Glutamatergic neuron (in vitro differentiated cells): ENCODE measurements at regions not wholly inside any gene's neighbourhood (a gene's known extent, or its start where the extent isn't known, plus 50 kb on each side); places are given as distances from the start of the nearest gene placed in this dataset.

Experiments
- DNase-seq: peaks from one replicate; pipeline ENCODE4 v3.0.0; 2022
- H3K27ac Mint-ChIP-seq: one replicate; pipeline ENCODE4 v1.8.0; 2020; ENCODE audit warnings: mild to moderate bottlenecking, mixed read lengths, inconsistent platforms; ENCODE audit not compliant: unreplicated experiment
- H3K27me3 Mint-ChIP-seq: one replicate; pipeline ENCODE4 v1.8.0; 2020; ENCODE audit warnings: mild to moderate bottlenecking, moderate library complexity, mixed read lengths, inconsistent platforms; ENCODE audit not compliant: unreplicated experiment
- H3K36me3 Mint-ChIP-seq: one replicate; pipeline ENCODE4 v1.8.0; 2020; ENCODE audit warnings: mild to moderate bottlenecking, mixed read lengths, inconsistent platforms; ENCODE audit not compliant: unreplicated experiment
- H3K4me1 Mint-ChIP-seq: one replicate; pipeline ENCODE4 v1.8.0; 2020; ENCODE audit warnings: mild to moderate bottlenecking, low read depth, mixed read lengths, inconsistent platforms; ENCODE audit not compliant: unreplicated experiment
- H3K4me3 Mint-ChIP-seq: one replicate; pipeline ENCODE4 v1.8.0; 2020; ENCODE audit warnings: mild to moderate bottlenecking, mixed read lengths, inconsistent platforms; ENCODE audit not compliant: unreplicated experiment
- H3K9me3 Mint-ChIP-seq: one replicate; pipeline ENCODE4 v1.8.0; 2020; ENCODE audit warnings: mild to moderate bottlenecking, moderate library complexity, mixed read lengths, inconsistent platforms; ENCODE audit not compliant: unreplicated experiment
- CTCF ChIP-seq: fragments of 200-600 bp; sonication (generic); IDR thresholded peaks from one replicate; pipeline ENCODE4 v1.5.0; 2021; ENCODE audit not compliant: partially characterized antibody, unreplicated experiment

- DNase-seq = no peak
- peaks cover 2% of the 10 kb centered on the region for H3K27me3 Mint-ChIP-seq
- H3K4me3 Mint-ChIP-seq = no peak overlapping the region
- TF ChIP-seq CTCF = no peak
- H3K9me3 Mint-ChIP-seq = no peaks in the 10 kb centered on the region
- H3K27ac Mint-ChIP-seq = no peak overlapping the region
- H3K4me1 Mint-ChIP-seq = no peaks in the 10 kb centered on the region
- no peaks in the 10 kb centered on the region for H3K36me3 Mint-ChIP-seq
Measured at GRCh38 chr21:22409571-22409970, 1411.4 kb downstream of the NCAM2 start.

- H3K4me1 Mint-ChIP-seq = no peaks in the 10 kb centered on the region
- no peak for TF ChIP-seq CTCF
- no peaks in the 10 kb centered on the region for H3K9me3 Mint-ChIP-seq
- no peaks in the 10 kb centered on the region for H3K27me3 Mint-ChIP-seq
- H3K4me3 Mint-ChIP-seq = no peak overlapping the region
- no peak overlapping the region for H3K27ac Mint-ChIP-seq
- no peaks in the 10 kb centered on the region for H3K36me3 Mint-ChIP-seq
- no peak for DNase-seq
Measured at GRCh38 chr21:22416555-22416954, 1418.3 kb downstream of the NCAM2 start.

GRCh38 chr21:22421416-22422180 lies 1423.4 kb downstream of the NCAM2 start:
- no peak for DNase-seq
- H3K27me3 Mint-ChIP-seq = peaks cover under 1% of the 10 kb centered on the region
- H3K4me1 Mint-ChIP-seq = no peaks in the 10 kb centered on the region
- H3K27ac Mint-ChIP-seq = no peak overlapping the region
- H3K9me3 Mint-ChIP-seq = no peaks in the 10 kb centered on the region
- H3K36me3 Mint-ChIP-seq = no peaks in the 10 kb centered on the region
- no peak for TF ChIP-seq CTCF
- H3K4me3 Mint-ChIP-seq = no peak overlapping the region

- Mint-ChIP-seq H3K9me3 (no peaks in the 10 kb centered on the region), H3K36me3 (no peaks in the 10 kb centered on the region), H3K27me3 (no peaks in the 10 kb centered on the region), H3K27ac (no peak overlapping the region), H3K4me1 (peaks cover 2% of the 10 kb centered on the region), H3K4me3 (no peak overlapping the region)
- DNase-seq = no peak
- TF ChIP-seq CTCF = peak; percentile 27
Measured at GRCh38 chr21:22438428-22439086, 1440.3 kb downstream of the NCAM2 start.

- Mint-ChIP-seq H3K36me3 (no peaks in the 10 kb centered on the region), H3K4me1 (no peaks in the 10 kb centered on the region), H3K9me3 (no peaks in the 10 kb centered on the region), H3K27ac (no peak overlapping the region), H3K4me3 (no peak overlapping the region), H3K27me3 (no peaks in the 10 kb centered on the region)
- no peak for DNase-seq
- TF ChIP-seq CTCF = no peak
Measured at GRCh38 chr21:22444990-22445389, 1446.8 kb downstream of the NCAM2 start.
